SK-N-SH (cell line): ENCODE measurements at regions not wholly inside any gene's neighbourhood (a gene's known extent, or its start where the extent isn't known, plus 50 kb on each side); places are given as distances from the start of the nearest gene placed in this dataset.

Experiments used
- CTCF ChIA-PET: fragments of 300-600, 350-600 bp; formaldehyde crosslinking; extraction: SDS; loops from one replicate; lab custom pipeline; 2021; lab: Yijun Ruan, JAX
- POLR2A ChIA-PET: fragments of 350-600 bp; sonication (Branson Sonifier 250); formaldehyde crosslinking; extraction: SDS; loops from one replicate; lab custom pipeline; 2020; ENCODE audit warnings: antibody characterized with exemption, inconsistent platforms; lab: Yijun Ruan, JAX
- DNase-seq: peaks from one replicate; pipeline ENCODE4 v3.0.0; 2012
- H2AFZ ChIP-seq: fragments of 200-600 bp; sonication (generic); 2 replicates; pipeline ENCODE4 v1.8.1; 2016; ENCODE audit warnings: antibody characterized with exemption, mild to moderate bottlenecking, low read depth
- H3F3A ChIP-seq: fragments of 200-600 bp; sonication (generic); replicated peaks from 2 replicates; pipeline ENCODE3; 2016; ENCODE audit warnings: antibody characterized with exemption, mild to moderate bottlenecking; ENCODE audit not compliant: insufficient read depth
- H3K27ac ChIP-seq, 2 experiments: fragments of 200-500 bp in 1 of 2; fragments of 200-600 bp in 1 of 2; sonication (Bioruptor generic) in 1 of 2; sonication (generic), shearing (Covaris generic) in 1 of 2; 2 replicates each; pipeline versions ENCODE4 v1.5.1 to v1.6.1; 2014 to 2016; ENCODE audit warnings: low read depth in 2 of 2, inconsistent platforms in 1 of 2, low read length in 1 of 2, mild to moderate bottlenecking in 1 of 2, mixed read lengths in 1 of 2
- H3K27me3 ChIP-seq: fragments of 200-600 bp; sonication (generic), shearing (Covaris generic); 2 replicates; pipeline ENCODE4 v1.6.1; 2016; ENCODE audit warnings: mixed run types; ENCODE audit not compliant: insufficient read depth
- H3K36me3 ChIP-seq, 2 experiments: fragments of 200-500 bp in 1 of 2; fragments of 200-600 bp in 1 of 2; sonication (Bioruptor generic) in 1 of 2; sonication (generic) in 1 of 2; replicated peaks in 1 of 2; 2 replicates each; pipeline versions ENCODE3 to v1.5.1; 2014 to 2016; ENCODE audit warnings: low read length in 1 of 2, mild to moderate bottlenecking in 1 of 2; ENCODE audit not compliant: insufficient read depth in 2 of 2, control insufficient read depth in 1 of 2
- H3K4me1 ChIP-seq, 2 experiments: fragments of 200-500 bp in 1 of 2; fragments of 200-600 bp in 1 of 2; sonication (Bioruptor generic) in 1 of 2; sonication (generic), shearing (Covaris generic) in 1 of 2; 2 replicates each; pipeline versions ENCODE4 v1.5.1 to v1.6.1; 2014 to 2016; ENCODE audit warnings: low read depth in 1 of 2, low read length in 1 of 2, mixed run types in 1 of 2; ENCODE audit not compliant: insufficient read depth in 2 of 2, control insufficient read depth in 1 of 2
- H3K4me2 ChIP-seq: fragments of 200-600 bp; sonication (generic), shearing (Covaris generic); 2 replicates; pipeline ENCODE4 v1.6.1; 2017; ENCODE audit warnings: mixed run types
- H3K4me3 ChIP-seq, 2 experiments: fragments of 200-500 bp in 1 of 2; fragments of 200-600 bp in 1 of 2; sonication (Bioruptor generic) in 1 of 2; sonication (generic), shearing (Covaris generic) in 1 of 2; 2 replicates each; pipeline versions ENCODE4 v1.5.1 to v1.8.1; 2014 to 2016; ENCODE audit warnings: low read depth in 2 of 2, inconsistent platforms in 1 of 2, low read length in 1 of 2, mild to moderate bottlenecking in 1 of 2, mixed read lengths in 1 of 2, moderate library complexity in 1 of 2
- H3K79me2 ChIP-seq: fragments of 200-600 bp; sonication (generic); 2 replicates; pipeline ENCODE4 v1.8.1; 2017; ENCODE audit warnings: mild to moderate bottlenecking; ENCODE audit not compliant: insufficient read depth
- H3K9ac ChIP-seq: fragments of 200-600 bp; sonication (generic); 2 replicates; pipeline ENCODE4 v1.6.1; 2017; ENCODE audit warnings: mixed run types
- H3K9me2 ChIP-seq: fragments of 200-600 bp; sonication (generic); 2 replicates; pipeline ENCODE4 v1.6.1; 2017; ENCODE audit warnings: mixed run types
- H3K9me3 ChIP-seq: fragments of 200-600 bp; sonication (generic); 2 replicates; pipeline ENCODE4 v1.6.1; 2017; ENCODE audit warnings: mixed run types, mild to moderate bottlenecking, moderate library complexity
- H4K20me1 ChIP-seq: fragments of 200-600 bp; sonication (generic); 2 replicates; pipeline ENCODE4 v1.6.1; 2017; ENCODE audit warnings: mild to moderate bottlenecking, mixed run types; ENCODE audit not compliant: insufficient read depth
- ELF1 ChIP-seq: IDR thresholded peaks from 2 replicates; pipeline ENCODE4 v1.4.0; 2012
- EP300 ChIP-seq, 2 experiments: IDR thresholded peaks; 2 replicates each; pipeline versions ENCODE4 v1.4.0 to v1.6.1; 2012; ENCODE audit warnings: borderline replicate concordance in 1 of 2, low read depth in 1 of 2, low read length in 1 of 2
- FOSL2 ChIP-seq: IDR thresholded peaks from 2 replicates; pipeline ENCODE4 v1.4.0; 2012; ENCODE audit warnings: low read depth, mild to moderate bottlenecking, moderate library complexity, borderline replicate concordance
- FOXJ3 ChIP-seq: sonication (generic); formaldehyde crosslinking; IDR thresholded peaks from 2 replicates; pipeline ENCODE4 v1.5.1; 2020; ENCODE audit warnings: mild to moderate bottlenecking, missing genetic modification reagents
- GABPA ChIP-seq: IDR thresholded peaks from 2 replicates; pipeline ENCODE4 v1.4.0; 2012; ENCODE audit warnings: low read depth, mild to moderate bottlenecking
- GATA2 ChIP-seq: sonication (generic); formaldehyde crosslinking; IDR thresholded peaks from 2 replicates; pipeline ENCODE4 v1.5.0; 2020; ENCODE audit warnings: mild to moderate bottlenecking, missing genetic modification reagents
- IRF3 ChIP-seq: fragments of 150-350 bp; IDR thresholded peaks from 2 replicates; pipeline ENCODE4 v1.6.1; 2016; ENCODE audit warnings: mild to moderate bottlenecking, low read depth, low read length
- MXI1 ChIP-seq: IDR thresholded peaks from 2 replicates; pipeline ENCODE4 v1.6.1; 2012; ENCODE audit warnings: mild to moderate bottlenecking, low read depth, low read length, improper control_type of control experiment
- NFIC ChIP-seq: IDR thresholded peaks from 2 replicates; pipeline ENCODE4 v1.4.0; 2012; ENCODE audit warnings: borderline replicate concordance
- NRF1 ChIP-seq: IDR thresholded peaks from 2 replicates; pipeline ENCODE4 v1.6.1; 2012; ENCODE audit warnings: low read depth, mild to moderate bottlenecking, low read length
- PBX3 ChIP-seq: IDR thresholded peaks from 2 replicates; pipeline ENCODE4; 2012
- POLR2AphosphoS5 ChIP-seq: IDR thresholded peaks from 2 replicates; pipeline ENCODE4 v1.6.1; 2012; ENCODE audit warnings: low read depth, low read length
- REST ChIP-seq: IDR thresholded peaks from 2 replicates; pipeline ENCODE4 v1.6.1; 2012; ENCODE audit warnings: mild to moderate bottlenecking, low read depth, low read length, moderate library complexity
- RXRA ChIP-seq: IDR thresholded peaks from 2 replicates; pipeline ENCODE4 v1.4.0; 2012; ENCODE audit warnings: low read depth, mild to moderate bottlenecking, borderline replicate concordance
- SMC3 ChIP-seq: IDR thresholded peaks from 2 replicates; pipeline ENCODE4 v1.6.1; 2012; ENCODE audit warnings: low read depth, low read length, improper control_type of control experiment
- TCF12 ChIP-seq: IDR thresholded peaks from 2 replicates; pipeline ENCODE4 v1.4.0; 2012
- USF1 ChIP-seq: IDR thresholded peaks from 2 replicates; pipeline ENCODE4 v1.4.0; 2012; ENCODE audit warnings: low read depth, borderline replicate concordance
- USF2 ChIP-seq: fragments of 150-350 bp; IDR thresholded peaks from 2 replicates; pipeline ENCODE4 v1.6.1; 2017; ENCODE audit warnings: antibody characterized with exemption, low read length, low read depth, borderline replicate concordance
- YY1 ChIP-seq: IDR thresholded peaks from 2 replicates; pipeline ENCODE4 v1.4.0; 2012; ENCODE audit warnings: low read depth, mild to moderate bottlenecking
- ZBTB33 ChIP-seq: IDR thresholded peaks from 2 replicates; pipeline ENCODE4 v1.4.0; 2012; ENCODE audit warnings: low read depth, borderline replicate concordance
- WGBS: methylation state at CpG from one replicate; pipeline ENCODE4 v1.1.6; 2017; ENCODE audit warnings: low lambda C conversion rate; 5-methylcytosine and 5-hydroxymethylcytosine counted together

GRCh38 chr11:87394924-87395323, 357.2 kb downstream of the TMEM135 start:
- CTCF ChIA-PET = no interaction called here
- Histone ChIP-seq H3K79me2 (no peaks in the 10 kb centered on the region), H3K27me3 (no peaks in the 10 kb centered on the region)
- TF ChIP-seq GATA2 (CRISPR knock-in tag) (no peak), YY1 (no peak), EP300 (IDR thresholded peaks at IDR 0.05; ENCODE audit: borderline replicate concordance in 1 of 2, low read depth in 1 of 2, low read length in 1 of 2) (no peak), ELF1 (no peak), PBX3 (no peak), MXI1 (no peak), NRF1 (no peak)
- TF ChIP-seq, all 33 proteins: peak for 0
- no peak overlapping the region for H3K4me3 ChIP-seq
- H3F3A ChIP-seq = no peaks in the 10 kb centered on the region
- no peak overlapping the region for H3K9ac ChIP-seq
- H4K20me1 ChIP-seq = no peaks in the 10 kb centered on the region
- POLR2A ChIA-PET = no interaction called here
- no peaks in the 10 kb centered on the region for H3K9me2 ChIP-seq
- WGBS = 29% methylated on average over 1 of the region's 1 CpG
- no peak overlapping the region for H3K27ac ChIP-seq
- H3K4me2 ChIP-seq = no peak overlapping the region
- H2AFZ ChIP-seq = no peak overlapping the region
- DNase-seq = no peak
- no peaks in the 10 kb centered on the region for H3K4me1 ChIP-seq
- no peaks in the 10 kb centered on the region for H3K9me3 ChIP-seq
- H3K36me3 ChIP-seq = no peaks in the 10 kb centered on the region

- no peak for TF ChIP-seq FOSL2
- TF ChIP-seq IRF3 = no peak
- no peak for TF ChIP-seq GATA2 (CRISPR knock-in tag)
- TF ChIP-seq REST = no peak
- no peak for TF ChIP-seq YY1
- no peak for TF ChIP-seq ZBTB33
- TF ChIP-seq RXRA = no peak
- TF ChIP-seq NFIC = no peak
- no peak for TF ChIP-seq POLR2AphosphoS5
- no peak for TF ChIP-seq USF1
- no peak for TF ChIP-seq EP300 (IDR thresholded peaks at IDR 0.05; ENCODE audit: borderline replicate concordance in 1 of 2, low read depth in 1 of 2, low read length in 1 of 2)
- TF ChIP-seq SMC3 = no peak
- TF ChIP-seq TCF12 = no peak
- no peak for TF ChIP-seq USF2
- no peak for TF ChIP-seq FOXJ3 (CRISPR knock-in tag)
- no peak for TF ChIP-seq GABPA
- TF ChIP-seq, all 33 proteins: peak for 0
- CTCF ChIA-PET = no interaction called here
Measured at GRCh38 chr11:87392665-87393064, 354.9 kb downstream of the TMEM135 start.

More at GRCh38 chr11:87392665-87393064, 354.9 kb downstream of the TMEM135 start:
- Histone ChIP-seq H3K9me2 (no peaks in the 10 kb centered on the region), H3K27ac (no peak overlapping the region), H3F3A (no peaks in the 10 kb centered on the region), H4K20me1 (no peaks in the 10 kb centered on the region), H3K4me1 (no peaks in the 10 kb centered on the region), H3K9me3 (no peaks in the 10 kb centered on the region), H3K9ac (no peak overlapping the region), H3K4me2 (no peak overlapping the region), H3K4me3 (no peak overlapping the region), H3K36me3 (no peaks in the 10 kb centered on the region), H3K79me2 (no peaks in the 10 kb centered on the region), H3K27me3 (no peaks in the 10 kb centered on the region), H2AFZ (no peak overlapping the region)
- DNase-seq = no peak
- POLR2A ChIA-PET = no interaction called here
